Motor neuron (in vitro differentiated cells): ENCODE measurements at regions not wholly inside any gene's neighbourhood (a gene's known extent, or its start where the extent isn't known, plus 50 kb on each side); places are given as distances from the start of the nearest gene placed in this dataset.
"Not testable (repeated sequence)": the region's sequence is repeated elsewhere in the genome, so short reads cannot be mapped to it uniquely, and the experiment has no call there.

Experiments
- ATAC-seq, 8 experiments: fragments of 200-7000 bp; cut with Tn5 transposase; replicated peaks in 6 of 8; 2 replicates each; pipeline ENCODE4 v1.8.0; 2021; ENCODE audit warnings: mild to moderate bottlenecking in 8 of 8, moderate library complexity in 8 of 8
- H3K27ac ChIP-seq, 2 donors: fragments of 250-450 bp; sonication (Bioruptor Pico); 2 replicates each; pipeline ENCODE4 v1.9.0; 2021; ENCODE audit warnings: antibody characterized with exemption in 2 of 2, mild to moderate bottlenecking in 2 of 2, moderate library complexity in 1 of 2
- H3K4me1 ChIP-seq, 2 donors: fragments of 250-450 bp; sonication (Bioruptor Pico); replicated peaks in 1 of 2; 2 replicates each; pipeline ENCODE4 v1.6.1; 2021; ENCODE audit warnings: antibody characterized with exemption in 2 of 2, mild to moderate bottlenecking in 2 of 2, moderate library complexity in 1 of 2
- H3K4me3 ChIP-seq, 5 donors: fragments of 250-450 bp; sonication (Bioruptor Pico); 2 replicates each; pipeline ENCODE4 v1.9.0; 2021; ENCODE audit warnings: antibody characterized with exemption in 5 of 5, mild to moderate bottlenecking in 5 of 5, moderate library complexity in 4 of 5
- WGBS, 10 experiments: fragments of 450-650 bp; shearing (Covaris generic); methylation state at CpG; one replicate each; pipeline ENCODE4 v1.0.0; 2022; 5-methylcytosine and 5-hydroxymethylcytosine counted together
- in situ Hi-C, 9 experiments: fragments of 400-800 bp; cut with MboI; loops; one replicate each; pipeline ENCODE4 v1.15.0; 2021; ENCODE audit warnings: low sequenced_read_pairs in 9 of 9, low pct_unique_long_range_greater_than_20kb in 2 of 9; ENCODE audit not compliant: unreplicated experiment in 9 of 9

GRCh38 chrY:11070250-11071113 is 1542.8 kb downstream of the TSPY10 start:
- no peak for ATAC-seq
- H3K27ac ChIP-seq = no peak overlapping the region
- no peaks in the 10 kb centered on the region for H3K4me1 ChIP-seq
- no CpG with 5 or more reads among the region's 17 CpGs for WGBS, 10 experiments
- H3K4me3 ChIP-seq = no peak overlapping the region
- in situ Hi-C loops = no loop called here

- no CpG with 5 or more reads among the region's 3 CpGs for WGBS, 10 experiments
- H3K4me1 ChIP-seq, H3K27ac ChIP-seq, H3K4me3 ChIP-seq, ATAC-seq, in situ Hi-C loops: not testable (repeated sequence)
Observed at GRCh38 chrY:11085801-11086200, 1558.1 kb downstream of the TSPY10 start.

GRCh38 chrY:11097498-11097897 is 1569.8 kb downstream of the TSPY10 start:
- ATAC-seq, in situ Hi-C loops, H3K4me3 ChIP-seq, H3K27ac ChIP-seq, H3K4me1 ChIP-seq: not testable (repeated sequence)
- no CpG with 5 or more reads among the region's 20 CpGs for WGBS, 10 experiments

- H3K27ac ChIP-seq, H3K4me3 ChIP-seq, in situ Hi-C loops, ATAC-seq, H3K4me1 ChIP-seq: not testable (repeated sequence)
- 10 to 80% (median 51%) methylated on average over 1 to 3 of the region's 21 CpGs; no CpG with 5 or more reads in 5 of the 10 experiments for WGBS, 10 experiments
Observed at GRCh38 chrY:11098419-11098818, 1570.7 kb downstream of the TSPY10 start.

- H3K27ac ChIP-seq = no peak overlapping the region
- H3K4me3 ChIP-seq = no peak overlapping the region
- 20 to 70% (median 60%) methylated on average over 1 to 4 of the region's 16 CpGs; no CpG with 5 or more reads in 7 of the 10 experiments for WGBS, 10 experiments
- ATAC-seq = no peak
- H3K4me1 ChIP-seq = no peaks in the 10 kb centered on the region
- in situ Hi-C loops = no loop called here
Observed at GRCh38 chrY:11099004-11099403, 1571.3 kb downstream of the TSPY10 start.

- in situ Hi-C loops, H3K4me3 ChIP-seq, ATAC-seq, H3K4me1 ChIP-seq, H3K27ac ChIP-seq: not testable (repeated sequence)
- no CpG with 5 or more reads among the region's 19 CpGs for WGBS, 10 experiments
Observed at GRCh38 chrY:11100472-11100871, 1572.8 kb downstream of the TSPY10 start.

- H3K4me3 ChIP-seq, H3K4me1 ChIP-seq, H3K27ac ChIP-seq, in situ Hi-C loops, ATAC-seq: not testable (repeated sequence)
- 100% methylated on average over 1 to 2 of the region's 26 CpGs; no CpG with 5 or more reads in 8 of the 10 experiments for WGBS, 10 experiments
Observed at GRCh38 chrY:11102987-11103386, 1575.3 kb downstream of the TSPY10 start.

GRCh38 chrY:11107127-11107918 is 1579.6 kb downstream of the TSPY10 start:
- H3K27ac ChIP-seq, in situ Hi-C loops, ATAC-seq, H3K4me1 ChIP-seq, H3K4me3 ChIP-seq: not testable (repeated sequence)
- 20 to 94% (median 81%) methylated on average over 1 to 4 of the region's 44 CpGs; no CpG with 5 or more reads in 5 of the 10 experiments for WGBS, 10 experiments

GRCh38 chrY:11151724-11152123 is 1549.3 kb upstream of the USP9Y start:
- ATAC-seq, H3K27ac ChIP-seq, H3K4me3 ChIP-seq, in situ Hi-C loops, H3K4me1 ChIP-seq: not testable (repeated sequence)
- WGBS, 10 experiments = no CpG with 5 or more reads among the region's 2 CpGs

- ATAC-seq, H3K27ac ChIP-seq, in situ Hi-C loops, H3K4me3 ChIP-seq, H3K4me1 ChIP-seq: not testable (repeated sequence)
- no CpG with 5 or more reads among the region's 21 CpGs for WGBS, 10 experiments
Observed at GRCh38 chrY:11156100-11156499, 1544.9 kb upstream of the USP9Y start.

- H3K4me1 ChIP-seq, H3K27ac ChIP-seq, in situ Hi-C loops, H3K4me3 ChIP-seq, ATAC-seq: not testable (repeated sequence)
- no CpG with 5 or more reads among the region's 11 CpGs for WGBS, 10 experiments
Observed at GRCh38 chrY:11156846-11157245, 1544.2 kb upstream of the USP9Y start.

- WGBS, 10 experiments = no CpG with 5 or more reads among the region's 5 CpGs
- ATAC-seq, in situ Hi-C loops, H3K4me3 ChIP-seq, H3K4me1 ChIP-seq, H3K27ac ChIP-seq: not testable (repeated sequence)
Observed at GRCh38 chrY:11177033-11177432, 1524.0 kb upstream of the USP9Y start.

GRCh38 chrY:11201133-11201532 is 1499.9 kb upstream of the USP9Y start:
- H3K27ac ChIP-seq, in situ Hi-C loops, H3K4me1 ChIP-seq, ATAC-seq, H3K4me3 ChIP-seq: not testable (repeated sequence)
- WGBS, 10 experiments = 93% methylated on average over 3 of the region's 6 CpGs; no CpG with 5 or more reads in 9 of the 10 experiments
